CD4-positive, alpha-beta T cell treated with Interleukin-6 at 100 ng/mL for 8 hours (primary cell): ENCODE measurements at regions not wholly inside any gene's neighbourhood (a gene's known extent, or its start where the extent isn't known, plus 50 kb on each side); places are given as distances from the start of the nearest gene placed in this dataset.

ENCODE experiments used
- DNase-seq: peaks from one replicate; pipeline ENCODE4 v3.0.0-alpha.2; 2020; ENCODE audit warnings: mixed read lengths, low spot score

DNA sequence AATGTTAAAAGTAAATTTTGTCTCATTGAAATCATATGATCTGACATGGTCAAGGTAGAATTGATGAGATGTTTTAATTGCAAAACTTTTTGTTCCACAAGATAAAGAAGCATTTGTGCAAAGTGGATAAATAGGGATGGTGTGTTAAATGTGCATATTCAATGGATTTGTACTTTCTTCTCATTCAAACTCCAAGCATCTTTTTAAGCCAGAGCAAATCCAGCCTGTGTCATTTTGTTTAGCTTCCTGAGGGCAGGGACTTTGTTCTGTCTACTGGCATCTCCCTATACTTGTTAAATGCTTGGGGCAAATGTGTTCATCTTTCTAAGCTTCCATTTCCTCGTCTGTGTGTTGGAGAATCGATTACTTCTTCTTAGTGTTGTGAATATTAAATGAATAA, 200.3 kb downstream of the SLIT2 start:
- no peak for DNase-seq

DNA sequence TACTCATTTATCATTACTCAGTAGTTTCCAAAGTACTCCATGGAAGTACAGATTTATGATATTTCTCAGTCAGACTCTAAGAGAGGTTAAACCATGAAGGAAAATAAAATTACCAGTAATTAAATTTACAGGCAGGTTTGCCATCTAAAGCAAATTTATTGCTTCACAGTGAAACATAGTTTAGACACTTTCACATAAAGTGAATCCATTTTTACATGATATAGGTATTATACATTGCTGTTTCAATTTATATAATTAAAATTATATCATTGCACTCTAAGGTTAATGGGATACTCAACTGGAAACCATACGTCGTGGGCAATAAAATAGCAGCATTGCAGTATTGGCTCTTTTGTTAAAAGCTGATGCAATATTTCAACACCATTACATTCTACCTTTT, 202.8 kb downstream of the SLIT2 start:
- no peak for DNase-seq

DNA sequence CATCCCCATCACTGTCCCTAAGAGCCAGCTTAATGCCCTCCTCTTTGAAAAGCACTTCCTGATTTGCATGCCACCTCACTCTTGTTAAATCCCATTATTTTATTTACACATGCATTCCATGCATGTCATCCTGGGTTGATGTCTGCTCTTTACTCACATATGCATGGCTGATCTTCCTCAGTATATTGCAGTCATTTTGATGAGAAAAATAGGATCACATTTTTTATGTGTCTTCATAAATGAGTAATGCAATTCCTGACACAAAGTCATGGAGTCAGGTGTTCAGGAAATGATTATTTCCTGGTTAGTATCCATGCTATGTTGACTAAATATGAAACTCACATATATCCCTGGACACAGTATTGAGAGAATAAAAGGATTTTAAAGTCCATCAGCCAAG, 204.7 kb downstream of the SLIT2 start:
- no peak for DNase-seq

DNA sequence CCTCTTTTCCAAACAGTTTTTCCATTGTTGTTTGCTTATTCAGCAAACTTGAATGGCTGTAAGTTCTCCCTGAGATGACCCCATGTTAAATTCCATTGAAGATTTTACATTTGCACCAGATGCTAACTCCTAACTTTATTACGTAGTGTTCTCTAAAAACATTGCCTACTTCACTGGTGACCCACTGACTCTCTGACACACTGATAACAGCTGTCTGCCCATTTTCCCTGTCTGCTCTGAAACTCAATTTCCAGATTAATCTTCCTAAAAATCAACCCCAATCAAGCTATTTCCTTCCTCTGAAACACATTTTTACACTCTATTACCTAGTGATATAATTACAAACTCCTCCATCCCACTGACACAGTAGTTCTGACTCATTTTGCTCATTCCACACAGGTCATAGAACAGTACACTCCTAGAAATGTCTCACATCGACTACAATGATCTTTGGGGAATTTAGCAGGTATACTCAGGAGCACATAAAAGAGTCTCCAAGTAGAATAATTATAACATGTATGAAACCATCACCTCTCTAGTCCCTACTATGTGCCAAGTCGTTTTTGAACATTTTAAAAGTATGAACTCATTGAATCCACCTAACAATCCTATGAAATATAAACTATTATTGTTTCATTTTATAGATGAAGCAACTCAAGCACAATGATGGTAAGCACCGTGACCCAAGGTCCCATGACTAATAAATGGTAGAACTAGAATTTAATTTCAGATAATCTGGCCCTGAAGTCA, 210.9 kb downstream of the SLIT2 start:
- no peak for DNase-seq

- no peak for DNase-seq
Observed at GRCh38 chr4:20463176-20463430, 211.4 kb downstream of the SLIT2 start.

- no peak for DNase-seq
Observed at GRCh38 chr4:20464381-20464780, 212.7 kb downstream of the SLIT2 start.

GRCh38 chr4:20474119-20474518, 222.4 kb downstream of the SLIT2 start:
- no peak for DNase-seq

DNA sequence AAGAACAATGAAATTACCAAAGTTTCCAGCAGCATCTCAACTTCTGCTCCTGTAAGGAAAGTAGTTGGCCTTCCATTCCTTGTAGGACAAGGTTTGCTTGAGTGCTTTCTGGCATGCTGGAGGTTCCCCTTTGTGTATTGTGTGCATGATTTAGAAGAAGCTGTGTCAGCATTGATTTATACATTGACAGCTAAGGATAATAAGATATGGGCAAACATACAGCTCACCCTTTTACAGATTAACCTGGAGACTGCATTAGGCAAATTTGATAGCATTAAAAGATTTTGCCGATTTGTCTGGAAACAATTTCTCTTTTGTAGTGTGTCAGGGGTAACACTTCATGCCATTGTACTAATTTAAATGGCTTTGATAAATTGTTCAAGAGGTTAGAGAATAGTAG, 221.8 kb upstream of the PACRGL start:
- no peak for DNase-seq

DNA sequence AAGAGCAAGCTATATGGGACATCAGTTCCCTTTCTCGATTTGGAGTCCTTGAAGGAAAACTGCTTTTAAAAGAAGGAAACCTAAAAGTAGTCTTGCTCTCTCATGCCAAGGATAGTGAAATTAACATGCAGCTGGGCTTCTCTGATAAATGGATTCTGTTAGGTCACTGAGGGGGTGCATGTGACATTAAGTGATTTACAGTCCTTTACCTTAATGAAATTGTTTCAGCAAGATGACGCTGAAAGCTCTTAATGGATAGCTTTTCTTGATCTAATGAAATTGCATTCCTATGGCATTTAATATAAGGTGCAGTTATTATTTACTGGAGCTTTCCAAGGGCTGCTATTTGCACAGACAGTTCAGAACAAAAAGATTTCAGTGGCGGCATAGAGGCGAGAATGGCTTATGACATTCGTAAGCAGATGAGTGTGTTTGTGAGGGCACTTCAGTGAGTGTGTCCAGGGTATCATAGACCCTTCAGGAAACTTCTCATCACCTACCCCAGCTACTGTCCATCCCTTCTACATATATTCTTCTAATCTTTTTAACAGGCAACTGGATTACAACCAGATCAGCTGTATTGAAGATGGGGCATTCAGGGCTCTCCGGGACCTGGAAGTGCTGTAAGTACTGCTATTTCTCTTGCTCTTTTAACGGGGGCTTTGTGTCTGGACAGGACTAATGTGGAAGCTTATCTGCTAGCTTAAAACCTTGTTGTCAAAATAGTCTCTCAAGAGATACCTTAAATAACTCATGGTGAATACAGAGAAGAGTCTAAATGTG, 219.9 kb upstream of the PACRGL start:
- no peak for DNase-seq

DNA sequence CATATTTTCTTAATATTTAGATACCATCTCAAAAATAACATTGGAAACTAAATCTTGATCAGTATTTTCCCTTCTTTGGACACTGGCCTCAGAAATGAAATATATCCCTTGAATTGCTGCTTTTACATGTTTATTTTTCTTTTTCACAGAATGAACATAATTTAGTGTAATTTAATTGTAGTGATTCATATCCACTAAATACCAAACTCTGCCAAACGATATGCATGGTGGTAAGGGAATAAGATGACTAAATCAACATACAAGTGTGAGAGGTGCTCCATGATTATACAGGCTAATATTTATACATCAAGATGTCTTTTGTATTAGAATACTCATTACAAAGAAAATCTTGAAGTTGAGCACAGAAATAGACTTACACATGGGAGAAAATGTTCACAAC, 216.8 kb upstream of the PACRGL start:
- DNase-seq, result no peak

DNA sequence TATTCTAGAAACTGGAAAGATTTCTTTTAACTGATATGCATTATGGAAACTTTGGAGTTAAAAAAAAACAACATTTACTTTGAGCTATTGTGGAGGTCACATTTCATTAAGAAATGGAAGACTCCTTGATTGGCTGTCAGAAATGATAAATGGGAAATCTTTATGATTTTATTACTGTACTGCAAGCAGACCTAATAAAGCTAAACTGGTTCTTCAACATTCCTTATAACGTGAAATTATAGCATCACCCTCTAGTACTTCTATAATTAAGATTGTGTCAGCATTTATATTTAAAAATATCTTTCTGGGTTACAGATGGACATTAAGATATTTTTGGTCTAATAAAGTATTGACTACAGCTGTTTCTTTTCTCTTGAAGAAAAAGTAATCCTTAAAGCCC, 213.8 kb upstream of the PACRGL start:
- DNase-seq, result no peak

DNA sequence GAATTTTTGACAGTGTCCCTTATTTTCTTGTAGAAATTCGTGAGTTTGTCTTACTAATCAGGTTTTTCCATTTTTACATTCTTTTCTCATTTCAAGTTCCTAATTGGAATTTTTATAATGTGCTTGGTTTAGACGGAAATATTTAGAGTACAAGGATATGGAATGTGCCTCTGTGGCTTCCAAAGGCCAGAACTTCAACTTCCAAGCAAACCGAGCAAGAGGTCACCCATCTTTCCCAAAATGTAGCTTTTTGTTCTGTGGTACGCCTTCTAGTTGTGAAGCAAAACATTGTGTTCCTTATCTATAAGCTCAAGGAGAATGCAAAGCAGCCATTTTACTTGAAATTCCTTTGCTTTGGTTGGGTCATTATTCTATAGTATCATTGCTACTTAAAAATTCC, 212.8 kb upstream of the PACRGL start:
- no peak for DNase-seq

- no peak for DNase-seq
Observed at GRCh38 chr4:20487852-20488251, 212.4 kb upstream of the PACRGL start.

GRCh38 chr4:20490734-20491133, 209.5 kb upstream of the PACRGL start:
- no peak for DNase-seq

- DNase-seq, result no peak
Observed at GRCh38 chr4:20493761-20494353, 206.4 kb upstream of the PACRGL start.

- no peak for DNase-seq
Observed at GRCh38 chr4:20496068-20496467, 204.2 kb upstream of the PACRGL start.

DNA sequence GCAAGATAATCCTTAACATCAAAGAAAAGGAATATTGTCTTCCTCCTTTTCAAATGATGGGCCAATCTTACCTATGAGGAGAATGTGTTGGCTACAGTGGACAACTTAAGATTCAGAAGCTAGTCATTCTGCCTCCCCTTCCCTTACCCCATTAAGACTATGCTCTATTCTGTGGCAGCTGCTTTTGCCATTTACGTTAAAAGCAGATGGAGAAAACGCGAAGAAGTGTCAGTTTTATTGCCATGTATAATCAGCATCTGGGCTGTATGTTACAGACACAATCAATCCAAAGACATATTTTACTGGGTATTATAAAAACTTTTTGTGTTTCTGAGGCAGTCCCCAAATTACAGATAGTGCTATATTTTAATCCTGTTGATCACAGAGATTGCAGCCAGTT, 196.1 kb upstream of the PACRGL start:
- no peak for DNase-seq

- no peak for DNase-seq
Observed at GRCh38 chr4:20505927-20506326, 194.3 kb upstream of the PACRGL start.

DNA sequence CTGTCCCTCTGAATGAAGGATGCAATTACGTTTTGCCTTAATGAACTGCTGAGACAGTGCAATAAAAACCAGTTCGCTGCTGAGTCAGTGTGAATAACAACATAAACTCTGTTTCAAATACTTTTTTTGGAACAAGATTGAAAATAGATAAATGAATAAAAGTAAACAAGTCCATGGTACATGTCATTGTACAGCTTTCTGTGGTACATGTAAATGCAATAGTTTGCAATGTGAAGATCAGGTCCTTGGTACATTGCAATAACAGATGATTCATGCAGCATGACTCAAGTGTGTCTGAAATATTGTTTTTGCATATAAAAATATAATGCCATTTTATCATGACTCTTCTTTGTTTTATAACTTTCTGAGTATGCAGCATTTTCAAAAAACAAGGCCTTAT, 193.4 kb upstream of the PACRGL start:
- DNase-seq, result no peak

GRCh38 chr4:20509315-20509714, 190.9 kb upstream of the PACRGL start:
- no peak for DNase-seq

- no peak for DNase-seq
Observed at GRCh38 chr4:20512033-20512792, 188.0 kb upstream of the PACRGL start.

- DNase-seq, result no peak
Observed at GRCh38 chr4:20512985-20513384, 187.3 kb upstream of the PACRGL start.

GRCh38 chr4:20520901-20521300, 179.4 kb upstream of the PACRGL start:
- no peak for DNase-seq
